GM19468 (cell line): ENCODE measurements at regions not wholly inside any gene's neighbourhood (a gene's known extent, or its start where the extent isn't known, plus 50 kb on each side); places are given as distances from the start of the nearest gene placed in this dataset.

Experiments used
- ATAC-seq: cut with Tn5 transposase; IDR thresholded peaks from one replicate; pipeline ENCODE4 v1.9.1; 2021; ENCODE audit warnings: mild to moderate bottlenecking, moderate library complexity, moderate number of reproducible peaks; ENCODE audit not compliant: unreplicated experiment; ENCODE audit errors: extremely low read depth

DNA sequence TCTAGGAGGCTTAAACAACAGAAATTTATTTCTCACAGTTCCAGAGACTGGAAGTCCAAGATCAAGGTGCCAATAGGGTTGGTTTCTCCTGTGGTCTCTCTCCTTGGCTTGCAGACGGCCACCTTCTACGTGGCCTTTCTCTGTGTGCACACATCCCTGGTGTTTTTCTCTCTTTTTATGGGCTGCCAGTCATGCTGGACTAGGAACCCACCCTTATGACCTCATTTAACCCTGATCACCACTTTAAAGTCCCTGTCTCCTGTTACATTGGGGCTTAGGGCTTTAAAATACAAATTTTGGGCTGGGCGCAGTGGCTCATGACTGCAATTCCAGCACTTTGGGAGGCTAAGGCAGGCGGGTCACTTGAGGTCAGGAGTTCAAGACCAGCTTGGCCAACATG lies 157.1 kb downstream of the TLE1 start:
- ATAC-seq: no peak

DNA sequence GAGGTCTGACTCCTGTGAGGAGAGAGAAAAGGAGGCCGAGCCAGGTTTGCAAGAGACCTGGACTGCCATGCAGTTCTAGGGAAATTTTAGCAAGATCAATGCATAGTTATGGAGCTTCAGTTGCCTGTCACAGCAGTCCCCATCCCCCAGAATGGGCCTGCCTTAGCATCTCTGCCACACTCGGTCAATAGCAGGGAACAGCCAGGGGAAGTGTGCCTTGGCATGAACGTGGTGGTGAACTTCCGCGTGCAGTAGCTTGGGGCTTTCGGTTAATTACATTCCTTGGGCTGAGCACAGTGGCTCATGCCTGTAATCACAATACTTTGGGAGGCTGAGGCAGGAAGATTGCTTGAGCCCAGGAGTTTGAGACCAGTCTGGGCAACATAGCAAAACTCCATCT lies 157.8 kb downstream of the TLE1 start:
- ATAC-seq: no peak

DNA sequence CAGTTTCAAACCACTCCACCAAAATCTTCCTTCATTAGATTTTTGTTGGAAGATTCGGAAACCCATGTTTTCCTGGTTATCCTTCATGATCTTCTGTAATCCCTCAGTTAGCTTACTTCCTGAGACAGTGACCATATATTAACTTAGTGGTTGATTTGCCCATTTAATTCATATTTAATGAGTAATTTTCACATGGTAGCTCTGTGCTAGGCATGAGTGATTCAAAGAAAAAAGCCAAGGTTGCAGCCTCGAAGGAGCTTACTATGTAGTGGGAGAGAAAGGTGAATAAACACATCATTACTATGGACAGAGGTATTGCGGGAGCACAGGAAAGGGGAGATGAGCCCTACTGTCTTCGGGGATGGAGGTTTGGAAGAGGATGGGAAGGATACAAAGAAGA lies 158.5 kb downstream of the TLE1 start:
- ATAC-seq: no peak

DNA sequence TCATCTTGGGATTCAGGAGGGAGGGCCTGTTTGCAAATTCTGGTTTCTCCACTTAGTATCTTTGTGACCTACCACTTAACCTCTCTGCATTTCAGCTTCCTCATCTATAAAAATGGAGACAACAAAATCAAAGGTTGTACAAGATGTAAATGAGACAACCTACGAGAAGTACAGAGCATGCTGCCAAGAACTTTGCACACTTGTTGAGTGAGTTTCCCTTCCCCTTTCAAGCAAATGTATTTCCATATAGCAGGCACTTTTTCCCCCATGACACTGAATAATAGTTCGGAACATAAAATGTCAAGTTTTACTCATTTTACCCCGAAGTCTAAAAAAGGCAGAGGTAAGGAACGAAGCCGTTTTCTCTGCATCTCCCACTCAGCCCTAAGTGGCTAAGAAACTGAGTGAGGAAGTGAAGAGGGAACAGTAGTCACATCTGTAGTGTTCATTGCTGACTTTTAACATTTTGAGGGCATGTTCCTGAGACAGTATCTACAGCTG lies 159.0 kb downstream of the TLE1 start:
- ATAC-seq: no peak

DNA sequence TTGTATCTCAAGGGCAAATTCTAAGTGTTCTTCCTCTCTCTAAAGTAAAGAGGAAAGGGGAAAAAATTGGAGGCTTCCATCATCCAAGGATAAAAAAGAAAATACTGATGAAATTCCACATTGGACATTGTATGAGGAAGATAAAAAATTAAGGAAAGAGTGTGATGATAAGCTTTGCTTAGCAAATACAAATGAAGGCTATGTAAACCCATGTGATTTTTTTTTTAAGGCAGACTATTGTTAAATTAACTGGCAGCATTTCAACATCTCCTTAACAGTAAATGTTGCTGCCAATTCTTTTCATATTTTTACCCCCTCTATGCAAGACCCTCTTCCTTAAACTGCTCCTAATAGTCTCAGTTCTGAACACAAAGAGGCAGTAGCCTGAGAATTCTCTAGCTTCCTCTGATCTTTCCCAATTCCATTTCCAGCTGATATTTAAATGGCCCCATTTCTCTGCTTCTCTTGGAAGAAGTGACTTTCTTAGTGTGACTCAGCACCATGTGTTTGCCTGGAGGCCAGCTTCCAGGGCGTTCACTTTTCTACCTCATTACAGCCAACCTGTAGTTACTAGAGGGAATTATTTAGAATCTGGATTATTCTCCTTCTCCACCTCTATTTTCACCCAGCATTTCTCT lies 159.7 kb downstream of the TLE1 start:
- no peak for ATAC-seq

DNA sequence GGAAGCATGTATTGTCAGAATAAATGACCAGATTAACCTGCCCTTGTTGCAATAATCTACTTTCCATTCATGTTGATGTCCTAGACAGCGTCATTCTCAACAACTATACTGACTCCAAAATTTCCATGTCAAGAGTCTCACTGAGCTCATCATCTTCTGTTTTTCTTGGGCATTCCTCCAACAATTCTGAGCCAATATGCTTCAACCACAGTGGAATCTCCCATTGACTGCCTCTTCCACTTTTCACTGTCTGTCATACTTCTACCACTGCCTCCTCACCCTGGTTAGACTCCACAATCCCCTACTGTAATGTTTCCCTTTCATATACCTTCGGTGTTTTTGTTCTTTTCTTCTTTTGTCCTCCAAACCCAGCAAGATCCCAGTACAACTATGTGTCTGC lies 162.8 kb downstream of the TLE1 start:
- no peak for ATAC-seq

DNA sequence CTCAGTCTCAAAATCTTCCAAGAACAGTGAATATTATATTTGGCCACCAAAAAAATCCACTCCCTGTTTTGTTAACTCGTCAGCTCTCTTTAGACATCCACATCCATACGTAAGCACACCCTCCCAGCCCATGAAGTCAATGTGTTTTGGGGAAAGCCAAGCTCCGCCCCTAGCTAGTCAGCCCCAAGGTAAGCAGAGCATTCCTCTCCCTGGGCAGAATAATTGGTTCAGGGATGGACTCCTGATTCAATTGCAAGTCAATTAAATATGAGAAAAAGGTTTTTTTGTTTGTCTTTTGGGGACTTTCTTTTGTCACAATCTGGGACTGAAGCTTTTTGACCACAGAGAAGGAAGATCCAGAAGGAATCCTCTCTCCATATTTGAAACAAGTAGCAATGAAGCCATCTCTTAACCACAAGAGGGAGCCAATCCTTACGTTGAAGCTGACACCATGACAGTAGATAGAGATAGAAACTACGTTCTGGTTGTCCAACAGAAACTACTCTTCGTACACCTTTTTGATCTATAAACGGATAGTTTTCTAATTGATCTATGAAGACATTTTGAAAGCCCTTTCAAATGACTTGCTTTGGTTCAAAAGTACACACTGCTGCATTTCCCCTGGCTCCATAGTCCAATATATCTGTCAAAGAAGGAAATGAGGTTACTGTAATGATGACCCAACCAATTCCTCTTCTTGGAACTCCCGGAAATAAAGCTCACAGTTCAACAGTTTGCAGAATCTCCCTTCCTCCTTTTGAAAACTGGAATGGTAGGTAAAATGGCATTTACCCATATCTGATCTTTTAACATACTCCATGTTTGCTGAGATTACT lies 166.4 kb downstream of the TLE1 start:
- no peak for ATAC-seq

DNA sequence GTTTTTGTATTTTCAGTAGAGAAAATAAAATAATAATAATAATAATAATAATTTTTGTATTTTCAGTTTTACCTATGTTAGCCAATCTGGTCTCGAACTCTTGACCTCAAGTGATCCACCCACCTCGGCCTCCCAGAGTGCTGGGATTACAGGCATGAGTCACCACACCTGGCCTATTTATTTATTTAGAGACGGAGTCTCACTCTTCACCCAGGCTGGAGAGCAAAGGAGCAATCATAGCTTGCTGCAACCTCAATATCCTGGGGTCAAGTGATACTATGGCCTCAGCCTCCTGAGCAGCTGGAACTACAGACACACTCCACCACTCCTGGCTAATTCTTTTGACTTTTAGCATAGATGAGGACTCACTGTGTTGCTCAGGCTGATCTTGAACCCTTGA lies 167.5 kb downstream of the TLE1 start:
- no peak for ATAC-seq

DNA sequence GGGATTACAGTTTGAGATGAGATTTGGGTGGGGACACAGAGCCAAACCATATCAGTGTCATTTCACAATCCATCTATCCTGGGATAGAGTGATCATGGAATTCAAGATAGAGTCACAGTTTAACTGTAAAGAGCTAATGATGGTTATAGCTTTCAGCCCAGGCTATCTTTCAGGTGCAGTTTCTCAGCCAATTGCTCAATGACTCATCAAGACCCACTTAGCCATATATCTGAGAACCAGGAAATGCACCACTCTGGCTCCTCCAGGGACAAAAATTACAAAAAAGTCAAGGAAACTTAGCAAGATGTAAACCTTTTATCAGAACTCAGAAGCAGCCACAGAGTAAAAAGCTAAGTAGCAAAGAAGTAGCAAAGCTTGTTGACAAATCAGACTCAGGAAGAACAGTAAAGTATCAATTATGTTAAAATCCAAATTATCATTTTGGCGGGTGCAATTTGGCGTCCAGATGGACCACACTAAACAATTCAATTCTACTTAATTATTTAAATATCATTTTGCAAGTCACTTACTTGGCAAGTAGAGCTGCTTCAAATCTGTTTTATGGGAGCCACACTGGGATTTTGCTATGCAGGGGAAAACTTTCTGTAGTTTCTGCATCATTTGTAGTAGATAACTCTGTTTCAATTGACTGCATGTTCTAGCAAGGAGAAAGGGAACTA lies 169.4 kb downstream of the TLE1 start:
- no peak for ATAC-seq

DNA sequence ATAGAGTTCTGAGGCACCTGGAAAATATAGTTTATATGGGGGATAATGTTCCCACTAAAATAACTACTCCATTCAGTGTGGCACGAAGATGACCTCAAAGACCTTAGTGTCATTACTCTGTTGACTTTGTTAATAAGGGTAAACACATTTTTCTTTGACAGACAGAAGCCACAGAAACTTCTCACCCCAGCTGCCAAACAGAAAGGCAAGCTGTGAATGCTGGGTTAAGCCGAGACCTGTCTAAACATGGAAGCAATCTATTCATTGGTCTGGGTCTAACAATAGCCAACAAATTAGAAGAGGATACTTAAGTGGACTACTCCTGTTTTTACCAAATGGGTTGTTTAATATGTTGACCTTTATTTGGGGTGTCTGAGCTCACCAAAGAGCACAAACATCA lies 171.4 kb downstream of the TLE1 start:
- no peak for ATAC-seq

DNA sequence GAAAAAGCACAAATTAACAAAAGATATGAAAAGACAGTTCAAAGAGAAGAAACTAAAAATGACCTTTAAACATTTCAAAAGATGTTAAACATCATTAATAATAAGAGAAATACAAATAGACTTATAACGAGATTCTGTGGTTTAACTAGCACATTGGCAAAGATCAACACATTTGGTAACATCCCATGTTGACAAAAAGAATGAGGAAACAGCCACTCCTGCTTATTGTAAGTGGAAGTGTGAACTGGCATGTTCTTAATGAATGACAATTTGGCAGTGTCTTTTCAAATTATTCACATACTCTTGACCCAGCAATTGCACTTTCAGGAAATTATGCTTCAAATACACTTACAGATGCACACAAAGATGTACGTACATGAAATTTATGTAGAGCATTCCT lies 176.3 kb downstream of the TLE1 start:
- no peak for ATAC-seq

DNA sequence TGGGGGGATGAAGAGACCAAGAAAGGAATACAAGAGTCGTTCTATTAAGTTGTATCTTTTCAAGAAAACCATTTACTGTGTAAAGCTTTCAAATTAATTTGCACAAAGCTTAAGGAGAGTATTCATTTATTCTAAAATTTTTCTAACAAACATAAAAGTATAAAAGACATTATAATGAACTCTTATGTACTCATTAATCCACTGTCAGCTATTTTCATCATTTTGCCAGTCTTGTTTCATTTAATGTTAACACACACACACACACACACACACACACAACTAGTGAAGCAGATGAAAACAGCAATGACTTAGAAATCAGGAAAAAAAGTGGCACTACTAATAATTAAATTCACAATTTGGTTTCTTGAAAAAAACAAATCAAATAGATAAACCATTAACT lies 176.7 kb downstream of the TLE1 start:
- ATAC-seq: no peak

DNA sequence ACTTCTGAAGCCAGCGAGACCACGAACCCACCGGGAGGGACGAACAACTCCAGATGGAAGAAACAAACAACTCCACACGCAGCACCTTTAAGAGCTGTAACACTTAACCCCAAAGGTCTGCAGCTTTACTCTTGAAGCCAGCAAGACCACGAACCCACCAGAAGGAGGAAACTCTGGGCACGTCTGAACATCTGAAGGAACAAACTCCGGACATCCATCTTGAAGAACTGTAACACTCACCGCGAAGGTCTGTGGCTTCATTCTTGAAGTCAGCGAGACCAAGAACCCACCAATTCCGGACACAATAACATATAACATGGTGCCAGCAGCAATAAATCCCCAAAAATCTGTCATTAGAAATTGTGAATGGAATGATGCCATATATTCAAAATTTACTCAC lies 180.9 kb downstream of the TLE1 start:
- ATAC-seq: no peak

DNA sequence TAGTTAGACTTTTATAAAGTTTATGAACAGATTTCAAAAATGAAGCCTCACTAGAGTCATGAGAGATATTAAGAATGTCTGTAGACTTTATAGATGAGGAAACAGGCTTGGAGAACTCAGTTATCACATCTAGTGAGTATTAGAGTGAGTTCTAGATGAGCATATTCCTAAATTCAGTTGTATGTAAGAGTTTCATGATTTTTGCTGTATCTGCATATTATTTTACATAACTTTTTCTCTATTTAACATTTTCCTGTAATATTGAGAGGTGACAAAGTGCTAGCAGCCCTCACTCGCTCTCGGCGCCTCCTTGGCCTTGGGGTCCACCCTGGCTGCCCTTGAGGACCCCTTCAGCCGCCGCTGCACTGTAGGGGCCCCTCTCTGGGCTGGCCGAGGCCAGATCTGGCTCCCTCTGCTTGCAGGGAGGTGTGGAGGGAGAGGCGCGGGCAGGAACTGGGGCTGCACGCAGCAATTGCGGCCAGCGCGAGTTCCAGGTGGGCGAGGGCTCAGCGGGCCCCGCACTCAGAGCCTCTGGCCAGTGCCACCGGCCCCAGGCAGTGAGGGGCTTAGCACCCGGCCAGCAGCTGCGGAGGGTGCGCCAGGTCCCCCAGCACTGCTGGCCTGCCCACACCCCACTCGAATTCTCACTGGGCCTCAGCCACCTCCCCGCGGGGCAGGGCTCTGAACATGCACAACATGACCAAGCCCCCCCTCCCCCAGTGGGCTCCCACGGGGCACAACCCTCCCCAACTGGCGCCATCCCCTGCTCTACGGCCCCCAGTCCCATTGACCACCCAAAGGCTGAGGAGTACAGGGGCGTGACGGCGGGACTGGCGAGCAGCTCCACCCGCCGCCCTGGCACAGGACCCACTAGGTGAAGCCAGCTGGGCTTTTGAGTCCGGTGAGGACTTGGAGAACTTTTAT lies 182.1 kb downstream of the TLE1 start:
- ATAC-seq: no peak

DNA sequence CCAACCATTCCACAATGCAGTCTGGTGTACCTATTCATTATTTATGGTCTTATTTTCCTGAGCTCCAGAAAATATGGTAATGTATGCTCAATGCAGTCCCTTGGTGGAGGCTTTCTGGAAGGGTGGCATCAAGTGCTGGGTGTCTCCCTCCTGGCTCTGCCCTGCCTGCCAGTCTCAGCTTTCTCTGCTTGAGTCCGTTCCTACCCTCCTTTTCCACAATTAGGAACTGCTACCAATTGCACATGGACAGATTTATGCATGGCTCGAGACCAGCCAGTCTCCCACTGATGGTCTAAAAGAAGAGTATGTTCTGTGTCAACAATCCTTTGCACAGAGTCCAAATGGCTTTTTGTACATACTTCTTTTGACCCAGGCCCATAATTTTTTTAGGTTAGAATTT lies 189.8 kb downstream of the TLE1 start:
- no peak for ATAC-seq

DNA sequence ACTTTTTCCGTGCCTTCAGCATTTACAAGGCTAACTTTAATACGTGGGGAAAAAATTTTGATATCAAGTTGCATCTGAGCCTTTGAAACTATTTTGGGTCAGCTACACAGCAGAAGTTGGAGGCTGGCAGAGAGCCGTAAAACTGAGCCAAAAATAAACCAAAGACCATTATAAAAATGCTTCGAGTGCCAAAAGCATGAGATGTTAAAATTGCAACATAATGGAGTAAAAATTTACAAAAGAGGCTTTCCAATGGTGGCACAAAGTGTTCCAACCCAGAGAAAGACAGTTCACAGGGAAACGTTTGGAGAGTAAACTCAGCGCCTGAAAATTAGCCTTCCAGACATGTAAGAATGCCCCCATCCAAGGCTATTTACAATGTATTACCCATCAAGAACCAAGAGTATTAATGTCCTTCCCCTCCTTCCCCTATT lies 190.3 kb downstream of the TLE1 start:
- no peak for ATAC-seq

DNA sequence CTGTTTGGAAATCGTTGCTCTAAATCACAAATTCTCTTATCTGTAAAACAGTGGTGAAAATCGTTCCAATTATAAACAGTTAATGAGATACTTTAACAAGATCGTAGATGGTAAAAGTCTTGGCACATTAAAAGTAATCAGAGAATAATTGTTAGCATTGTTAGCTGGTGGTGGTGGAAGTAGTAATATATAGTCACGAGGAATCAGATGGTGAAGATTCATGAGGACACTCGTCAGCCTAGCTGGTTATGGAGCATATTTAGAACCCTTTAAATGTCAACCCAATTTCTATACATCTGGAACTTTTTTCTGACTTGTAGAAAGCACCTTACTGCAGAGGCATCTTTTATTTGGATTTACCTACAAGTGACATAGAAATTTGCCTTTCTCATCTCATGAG lies 190.8 kb downstream of the TLE1 start:
- no peak for ATAC-seq

DNA sequence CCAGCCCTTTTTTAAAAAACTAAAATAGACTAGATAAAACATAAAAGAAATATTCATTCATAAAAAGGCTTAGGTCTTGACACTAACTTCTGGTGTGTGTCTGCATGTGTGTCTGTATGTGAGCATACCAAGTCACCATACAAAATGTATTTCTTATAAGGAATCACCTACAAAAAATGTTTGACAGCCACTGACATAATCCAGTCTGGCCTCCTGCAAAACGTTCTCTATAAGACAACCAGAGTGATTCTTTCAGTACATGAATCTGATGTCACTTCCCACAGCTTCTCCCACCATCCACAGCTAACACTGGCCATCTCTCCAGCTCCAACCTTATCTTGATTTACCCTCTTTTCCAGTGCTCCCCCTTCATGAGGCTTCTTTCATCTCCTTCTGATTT lies 192.3 kb downstream of the TLE1 start:
- no peak for ATAC-seq

DNA sequence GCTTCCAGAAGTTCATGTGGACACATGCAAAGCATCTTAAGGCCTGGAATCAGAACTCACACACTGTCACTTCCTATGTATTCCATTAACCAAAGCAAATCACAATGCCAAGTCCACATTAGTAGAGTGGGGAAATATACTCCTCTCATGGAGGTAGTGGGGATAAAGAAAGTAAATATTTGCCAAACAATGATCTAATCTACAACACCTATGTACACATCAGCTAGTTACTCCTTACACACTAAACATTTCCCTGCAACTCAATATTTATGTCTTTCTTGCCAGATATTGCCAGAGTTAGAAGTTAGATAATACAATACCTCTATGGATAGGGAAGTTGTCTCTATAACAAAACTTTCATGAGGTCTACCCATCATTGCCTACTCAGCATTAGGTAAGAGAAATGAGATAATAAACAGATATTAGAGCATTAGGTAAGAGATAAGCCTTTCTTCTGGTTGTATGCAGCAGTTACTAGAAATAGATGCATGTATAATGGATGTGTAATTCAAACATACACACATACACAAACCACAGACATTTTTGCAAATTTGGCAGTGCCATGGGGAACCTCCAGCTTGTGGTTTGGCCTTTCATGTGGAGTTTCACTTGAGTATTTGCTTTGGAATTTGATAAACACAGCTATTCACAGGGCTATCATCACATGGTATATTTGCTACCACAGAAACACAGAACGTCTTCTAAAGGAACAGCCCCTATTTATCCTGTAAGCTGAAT lies 196.5 kb downstream of the TLE1 start:
- no peak for ATAC-seq
